Hematopoietic multipotent progenitor cell treated with erythropoietin and hydrocortisone succinate and interleukin-3 and kit ligand, for 4 days (in vitro differentiated cells): ENCODE measurements at regions not wholly inside any gene's neighbourhood (a gene's known extent, or its start where the extent isn't known, plus 50 kb on each side); places are given as distances from the start of the nearest gene placed in this dataset.
"Not testable (repeated sequence)": the region's sequence is repeated elsewhere in the genome, so short reads cannot be mapped to it uniquely, and the experiment has no call there.

Experiments used
- DNase-seq: peaks from one replicate; pipeline ENCODE4 v3.0.0-alpha.2; 2015

DNA sequence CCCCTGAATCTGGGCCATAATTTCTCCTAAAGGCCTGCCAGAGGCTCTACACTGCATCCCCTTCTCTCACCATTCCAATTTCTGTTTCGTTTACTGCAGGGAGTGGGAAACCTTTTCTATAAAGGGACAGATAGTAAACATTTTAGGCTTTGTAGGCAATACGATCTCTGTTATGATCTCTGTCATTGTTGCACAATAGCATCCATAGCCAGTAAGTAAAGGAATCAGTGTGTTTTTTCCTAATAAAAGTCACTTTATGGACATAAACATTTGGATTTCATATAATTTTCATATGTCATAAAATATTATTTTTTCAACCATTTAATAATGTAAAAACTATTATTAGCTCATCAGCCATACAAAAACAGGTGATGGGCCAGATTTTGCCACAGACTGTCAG lies 531.7 kb downstream of the DSC3 start:
- no peak for DNase-seq

- no peak for DNase-seq
Observed at GRCh38 chr18:30501594-30501993, 540.9 kb downstream of the DSC3 start.

DNA sequence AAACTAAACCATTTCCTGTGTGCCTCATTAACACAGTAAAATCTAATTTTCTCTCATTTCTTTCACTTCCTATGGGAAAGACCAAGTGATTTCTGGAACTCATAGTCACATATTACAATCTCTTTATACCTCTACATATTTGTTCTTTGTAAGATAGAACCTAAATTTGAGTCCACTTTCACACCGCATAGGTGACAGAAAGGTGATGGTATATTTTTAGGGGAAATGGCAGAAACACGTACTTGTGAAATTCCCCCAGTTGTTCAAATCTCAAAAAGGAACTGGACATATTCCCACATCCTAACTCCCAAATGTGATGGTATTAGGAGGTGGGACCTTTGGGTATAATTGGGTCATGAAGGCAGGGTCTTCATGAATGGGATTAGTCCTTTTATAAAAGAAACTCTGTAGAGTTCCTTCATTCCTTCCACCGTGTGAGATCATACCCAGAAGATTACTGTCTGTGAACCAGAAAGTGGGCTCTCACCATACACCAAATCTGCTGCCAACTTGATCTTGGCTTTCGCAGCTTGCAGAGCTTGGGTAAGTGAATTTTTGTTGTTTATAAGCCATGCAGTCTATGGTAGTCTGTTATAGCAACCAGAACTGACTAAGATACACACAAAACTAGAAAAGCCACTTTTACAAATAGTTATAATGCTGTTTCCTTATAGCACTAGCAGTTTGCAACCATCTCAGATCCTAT lies 542.1 kb downstream of the DSC3 start:
- no peak for DNase-seq

DNA sequence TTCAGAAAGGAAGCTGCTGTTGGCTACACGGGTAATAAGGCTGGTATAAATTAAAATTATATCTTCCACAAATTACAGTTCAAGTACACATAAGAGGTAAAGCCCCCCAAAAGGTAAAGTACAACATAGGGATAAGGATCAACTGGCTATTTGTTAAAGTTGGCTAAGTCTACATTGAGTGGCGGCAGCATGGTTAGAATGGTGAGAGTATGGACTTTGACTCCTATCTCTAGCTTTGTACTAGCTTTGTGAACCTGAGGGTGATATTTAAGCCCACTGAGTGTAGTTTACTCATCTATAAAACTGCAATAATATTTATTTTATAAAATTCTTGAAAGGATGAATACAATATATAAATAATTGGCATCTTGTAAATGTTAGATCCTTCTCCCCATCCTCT lies 542.8 kb downstream of the DSC3 start:
- DNase-seq, result no peak

DNA sequence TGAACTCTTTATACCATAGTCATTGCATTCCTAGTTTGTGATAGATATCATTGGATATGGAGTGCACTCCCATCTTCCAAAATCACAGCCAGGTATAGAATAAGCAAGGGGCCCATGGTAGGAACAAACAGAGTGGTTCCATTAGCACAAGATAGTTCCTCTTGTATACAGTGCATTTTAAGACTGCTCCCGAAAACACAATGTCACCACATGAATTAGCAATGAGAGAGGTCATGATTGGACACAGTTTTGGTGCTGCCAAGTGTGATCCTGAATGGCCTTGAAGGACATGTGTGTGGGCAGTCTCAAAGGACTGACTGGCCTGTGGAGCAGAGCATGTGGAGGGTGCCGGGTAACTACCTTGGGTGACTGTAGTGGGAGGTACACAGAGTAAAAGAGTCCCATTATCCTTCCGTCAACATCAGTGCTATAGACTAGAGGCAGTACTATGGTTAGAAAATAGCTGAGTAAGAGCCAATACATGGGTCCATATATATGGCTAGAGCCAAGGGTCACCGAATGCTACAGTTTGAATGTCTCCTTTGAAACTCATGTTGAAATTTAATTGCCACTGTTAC lies 549.9 kb downstream of the DSC3 start:
- no peak for DNase-seq

DNA sequence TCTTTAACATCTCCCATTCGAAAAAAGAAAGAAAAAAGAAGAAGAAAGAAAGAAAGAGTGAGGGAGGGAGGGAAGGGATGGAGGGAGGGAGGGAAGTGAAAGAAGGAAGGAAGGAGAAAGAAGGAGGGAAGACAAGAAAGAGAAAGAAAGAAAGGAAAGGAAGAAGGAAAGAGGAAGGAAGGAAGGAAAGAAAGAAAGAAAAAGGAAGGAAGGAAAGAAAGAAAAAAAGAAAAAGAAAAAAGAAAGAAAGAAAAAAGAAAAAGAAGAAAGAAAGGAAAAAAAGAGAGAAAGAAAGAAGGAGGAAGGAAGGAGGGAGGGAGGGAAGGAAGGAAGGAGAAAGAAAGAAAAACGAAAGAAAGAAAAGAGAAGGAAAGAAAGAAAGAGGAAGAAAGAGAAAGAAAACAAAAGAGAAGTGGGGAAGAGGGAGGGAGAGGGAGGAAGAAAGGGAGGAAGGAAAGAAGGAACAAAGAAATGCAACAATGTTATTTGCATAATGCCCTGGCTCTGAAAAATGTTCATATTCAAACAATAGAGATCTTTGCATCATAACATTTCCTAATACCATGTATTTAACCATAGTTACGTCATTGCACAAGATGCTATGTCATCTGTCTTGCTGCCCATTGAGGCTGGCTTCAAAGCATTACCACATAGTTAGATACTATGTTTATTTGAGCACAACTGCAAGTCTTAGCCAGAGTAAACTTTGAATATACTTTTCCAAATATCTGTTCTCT lies 550.6 kb downstream of the DSC3 start:
- DNase-seq, result peak; percentile 5

DNA sequence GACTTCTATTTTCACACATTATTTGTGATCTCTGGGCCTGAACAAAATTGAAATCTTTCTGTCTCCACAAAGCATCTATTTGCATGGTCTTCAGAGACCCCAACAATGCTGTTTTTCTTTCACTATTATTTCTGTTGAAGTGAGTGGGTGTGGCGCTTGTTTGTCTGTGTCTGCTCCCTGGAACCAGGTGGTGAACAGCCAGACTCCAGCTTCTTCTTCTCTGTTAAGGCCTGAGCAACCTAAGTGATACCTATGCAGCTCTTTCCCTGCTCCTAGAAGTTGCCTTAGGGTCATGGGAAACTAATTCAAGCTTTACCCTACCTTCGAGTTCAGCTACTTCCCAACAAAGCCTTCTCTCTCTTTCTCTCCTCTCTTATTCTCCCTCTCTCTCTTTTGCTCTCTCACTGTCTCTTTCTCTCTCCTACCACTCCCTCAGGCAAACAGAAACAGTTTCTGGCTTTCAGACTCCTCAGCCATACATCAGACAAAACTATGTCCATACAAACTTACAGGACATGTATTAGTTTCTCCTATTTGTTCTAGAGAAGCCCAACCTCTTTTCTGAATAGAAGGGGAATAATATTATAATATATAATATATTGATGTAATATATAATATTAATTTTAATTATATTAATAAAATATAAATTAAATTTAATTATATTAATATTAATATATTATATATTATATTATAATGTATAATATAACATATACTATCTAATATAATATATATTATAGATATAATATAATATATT lies 552.5 kb downstream of the DSC3 start:
- DNase-seq, result peak; percentile 3

DNA sequence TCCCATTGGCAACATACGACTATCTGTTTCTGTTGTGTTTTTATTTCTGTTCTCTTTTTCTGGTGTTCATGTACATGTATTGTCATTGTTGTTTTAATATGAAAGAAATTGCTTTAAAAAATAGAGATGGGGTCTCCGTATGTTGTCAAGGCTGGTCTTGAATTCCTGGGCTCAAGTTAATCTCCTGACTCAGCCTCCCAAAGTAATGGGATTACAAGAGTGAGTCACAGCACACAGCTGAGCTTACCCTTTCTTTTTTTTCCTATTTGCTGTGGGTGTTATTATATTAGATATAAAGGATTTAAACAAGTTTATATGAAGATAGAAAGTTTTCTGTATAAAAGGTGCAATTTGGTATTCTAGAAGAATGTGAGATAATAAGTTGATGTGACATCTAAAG lies 554.6 kb downstream of the DSC3 start:
- no peak for DNase-seq

GRCh38 chr18:30486856-30487255 lies 555.7 kb downstream of the DSC3 start:
- no peak for DNase-seq

- DNase-seq, result no peak
Observed at GRCh38 chr18:30485078-30485477, 557.5 kb downstream of the DSC3 start.

- DNase-seq, result no peak
Observed at GRCh38 chr18:30481871-30482270, 560.7 kb downstream of the DSC3 start.

GRCh38 chr18:30469091-30469490 lies 573.5 kb downstream of the DSC3 start:
- DNase-seq, result no peak

DNA sequence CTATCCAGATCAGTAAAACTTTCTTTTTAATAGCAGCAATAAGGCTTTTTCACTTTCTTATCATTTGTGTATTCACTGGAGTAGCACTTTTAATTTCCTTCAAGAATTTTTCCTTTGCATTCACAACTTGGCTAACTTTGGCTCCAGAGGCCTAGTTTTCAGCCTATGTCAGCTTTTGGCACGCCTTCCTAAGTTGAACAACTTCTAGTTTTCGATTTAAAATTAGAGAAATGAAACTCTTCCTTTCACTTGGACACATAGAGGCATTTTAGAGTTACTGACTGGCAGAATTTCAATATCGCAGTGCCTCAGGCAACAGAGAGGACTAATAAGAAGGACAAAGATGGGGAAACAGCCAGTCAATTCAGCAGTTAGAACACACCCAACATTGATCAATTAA lies 577.4 kb downstream of the DSC3 start:
- no peak for DNase-seq

DNA sequence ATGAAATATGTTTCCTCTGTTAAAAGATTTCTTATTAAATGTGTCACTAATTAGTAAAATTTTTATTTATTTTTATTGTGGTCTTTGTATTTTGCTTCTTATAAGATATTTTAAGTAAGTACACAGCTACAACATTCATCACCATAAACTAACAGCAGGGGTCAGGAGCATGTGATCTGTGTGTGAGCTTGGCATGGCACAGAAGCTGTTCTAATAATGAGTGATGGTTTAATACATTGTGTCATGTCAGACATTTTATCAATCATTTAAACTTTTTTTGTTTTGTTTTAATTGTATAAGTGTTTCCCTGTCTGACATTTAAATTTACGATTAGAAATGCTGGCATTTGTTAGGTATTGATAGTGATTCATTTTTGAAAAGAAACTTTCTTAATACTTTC lies 585.4 kb downstream of the DSC3 start:
- DNase-seq, result no peak

GRCh38 chr18:30455741-30456140 lies 586.8 kb downstream of the DSC3 start:
- DNase-seq, result no peak

GRCh38 chr18:30454920-30455319 lies 587.6 kb downstream of the DSC3 start:
- DNase-seq, result no peak

DNA sequence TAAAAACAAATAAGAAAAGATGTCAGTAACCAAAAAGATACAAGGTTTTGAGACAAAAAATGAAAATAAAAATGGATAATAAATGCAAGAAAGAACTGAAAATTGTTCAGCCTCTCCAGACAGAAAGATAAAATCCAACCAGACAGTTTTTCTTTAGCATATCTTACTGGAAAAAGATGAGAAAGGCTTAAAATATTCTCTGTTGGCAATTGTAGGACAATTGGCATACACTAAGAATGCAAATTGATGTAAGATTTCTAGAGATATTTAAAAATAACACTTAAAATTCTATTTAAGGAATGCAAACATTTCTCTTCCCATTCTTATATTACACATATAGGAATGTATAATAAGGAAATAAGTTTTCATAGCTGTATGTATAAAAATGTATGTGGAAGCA lies 590.6 kb downstream of the DSC3 start:
- no peak for DNase-seq

GRCh38 chr18:30450927-30451326 lies 591.6 kb downstream of the DSC3 start:
- DNase-seq, result no peak

DNA sequence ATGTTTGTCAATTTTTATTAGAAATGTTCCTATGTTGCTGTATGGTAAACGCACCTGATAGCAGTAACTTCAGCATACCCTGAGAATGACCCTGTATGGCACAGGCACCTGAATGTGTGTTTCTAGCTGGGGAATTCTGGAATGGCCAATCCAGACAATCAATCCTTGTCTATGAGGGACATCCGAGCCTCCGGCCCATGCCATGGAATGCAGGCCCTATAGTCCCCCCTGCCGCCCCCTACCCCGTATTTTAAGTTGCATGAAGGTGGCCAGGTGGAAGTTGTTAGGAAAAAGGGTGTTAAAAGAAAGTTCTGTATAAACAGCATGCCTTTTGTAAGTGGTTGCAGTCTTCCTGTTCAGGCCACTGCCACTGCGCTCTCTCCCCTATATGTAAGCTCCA lies 595.9 kb downstream of the DSC3 start:
- no peak for DNase-seq

GRCh38 chr18:30444544-30444943 lies 598.0 kb downstream of the DSC3 start:
- DNase-seq, result no peak

DNA sequence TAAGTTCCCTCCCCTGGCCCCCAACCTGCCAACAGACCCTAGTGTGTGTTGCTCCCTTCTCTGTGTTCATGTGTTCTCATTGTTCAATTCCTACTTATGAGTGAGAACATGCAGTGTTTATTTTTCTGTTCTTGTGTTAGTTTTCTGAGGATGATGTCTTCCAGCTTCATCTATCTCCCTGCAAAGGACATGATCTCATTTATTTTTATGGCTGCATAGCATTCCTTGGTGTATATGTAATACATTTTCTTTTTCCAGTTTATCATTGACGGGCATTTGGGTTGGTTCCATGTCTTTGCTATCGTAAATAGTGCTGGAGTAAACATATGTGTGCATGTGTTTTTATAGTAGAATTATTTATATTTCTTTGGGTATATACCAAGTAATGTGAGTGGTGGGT lies 602.2 kb downstream of the DSC3 start:
- no peak for DNase-seq

- no peak for DNase-seq
Observed at GRCh38 chr18:30439174-30439573, 603.4 kb downstream of the DSC3 start.

DNA sequence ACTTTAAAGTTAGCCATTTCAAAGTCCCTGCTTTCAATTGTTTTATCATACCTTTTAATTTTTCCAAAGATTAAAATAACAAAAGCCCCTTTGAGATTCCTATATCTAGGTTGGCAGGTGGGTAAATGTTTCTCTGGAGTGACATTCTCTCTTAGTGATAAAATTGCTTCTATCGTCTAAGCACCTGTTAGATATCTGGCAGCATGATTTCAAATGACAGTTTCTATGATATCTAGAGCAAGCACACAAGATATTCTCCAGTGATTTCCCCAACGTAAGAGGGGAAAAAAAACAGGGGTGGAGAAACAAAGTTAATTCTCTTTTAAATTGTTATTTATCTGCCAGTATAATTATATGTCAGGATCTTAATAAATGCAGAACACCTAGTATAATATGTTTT lies 610.2 kb downstream of the DSC3 start:
- no peak for DNase-seq

GRCh38 chr18:30419399-30419798 lies 623.1 kb downstream of the DSC3 start:
- DNase-seq, result not testable (repeated sequence)
